ENCODE measurements at regions not wholly inside any gene's neighbourhood (a gene's known extent, or its start where the extent isn't known, plus 50 kb on each side); places are given as distances from the start of the nearest gene placed in this dataset.

DNA sequence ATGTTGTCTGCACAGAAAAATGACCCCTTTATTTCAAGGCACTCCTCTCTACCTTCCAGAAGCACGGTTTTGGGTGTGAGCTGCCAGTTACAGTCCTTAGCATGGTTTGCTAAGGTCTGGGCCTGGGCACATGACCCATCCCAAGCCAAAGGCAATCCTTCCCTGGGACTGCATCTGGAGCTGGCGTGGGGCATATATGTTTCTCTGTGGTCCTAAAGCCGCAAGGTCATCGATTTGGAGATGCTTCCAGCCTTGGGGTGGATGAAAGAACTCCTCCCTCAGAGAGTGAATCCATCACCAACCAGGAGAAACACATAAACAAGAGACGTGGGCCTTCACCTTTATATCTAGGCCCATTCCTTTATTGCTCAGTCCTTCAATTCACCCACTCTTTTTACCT lies 50.1 kb upstream of the IGFBP3 start:
- TF ChIP-seq MYC (IDR thresholded peaks at IDR 0.05; ENCODE audit: low read depth, low read length) (no peak), POLR2A (IDR thresholded peaks at IDR 0.05; ENCODE audit: extremely low read depth, insufficient read length) (no peak)
- TF ChIP-seq, protein P1, sequence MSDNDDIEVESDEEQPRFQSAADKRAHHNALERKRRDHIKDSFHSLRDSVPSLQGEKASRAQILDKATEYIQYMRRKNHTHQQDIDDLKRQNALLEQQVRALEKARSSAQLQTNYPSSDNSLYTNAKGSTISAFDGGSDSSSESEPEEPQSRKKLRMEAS (IDR thresholded peaks at IDR 0.05; ENCODE audit: low read depth, low read length), result no peak
- TF ChIP-seq, protein P2, sequence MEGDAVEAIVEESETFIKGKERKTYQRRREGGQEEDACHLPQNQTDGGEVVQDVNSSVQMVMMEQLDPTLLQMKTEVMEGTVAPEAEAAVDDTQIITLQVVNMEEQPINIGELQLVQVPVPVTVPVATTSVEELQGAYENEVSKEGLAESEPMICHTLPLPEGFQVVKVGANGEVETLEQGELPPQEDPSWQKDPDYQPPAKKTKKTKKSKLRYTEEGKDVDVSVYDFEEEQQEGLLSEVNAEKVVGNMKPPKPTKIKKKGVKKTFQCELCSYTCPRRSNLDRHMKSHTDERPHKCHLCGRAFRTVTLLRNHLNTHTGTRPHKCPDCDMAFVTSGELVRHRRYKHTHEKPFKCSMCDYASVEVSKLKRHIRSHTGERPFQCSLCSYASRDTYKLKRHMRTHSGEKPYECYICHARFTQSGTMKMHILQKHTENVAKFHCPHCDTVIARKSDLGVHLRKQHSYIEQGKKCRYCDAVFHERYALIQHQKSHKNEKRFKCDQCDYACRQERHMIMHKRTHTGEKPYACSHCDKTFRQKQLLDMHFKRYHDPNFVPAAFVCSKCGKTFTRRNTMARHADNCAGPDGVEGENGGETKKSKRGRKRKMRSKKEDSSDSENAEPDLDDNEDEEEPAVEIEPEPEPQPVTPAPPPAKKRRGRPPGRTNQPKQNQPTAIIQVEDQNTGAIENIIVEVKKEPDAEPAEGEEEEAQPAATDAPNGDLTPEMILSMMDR (IDR thresholded peaks at IDR 0.05; ENCODE audit: low read depth, low read length), result no peak
- H3K4me3 ChIP-seq (ENCODE audit: low read depth, low read length), result no peak overlapping the region
- no peak for DNase-seq (ENCODE audit: low read depth)
